ENCODE measurements at regions not wholly inside any gene's neighbourhood (a gene's known extent, or its start where the extent isn't known, plus 50 kb on each side); places are given as distances from the start of the nearest gene placed in this dataset.

DNA sequence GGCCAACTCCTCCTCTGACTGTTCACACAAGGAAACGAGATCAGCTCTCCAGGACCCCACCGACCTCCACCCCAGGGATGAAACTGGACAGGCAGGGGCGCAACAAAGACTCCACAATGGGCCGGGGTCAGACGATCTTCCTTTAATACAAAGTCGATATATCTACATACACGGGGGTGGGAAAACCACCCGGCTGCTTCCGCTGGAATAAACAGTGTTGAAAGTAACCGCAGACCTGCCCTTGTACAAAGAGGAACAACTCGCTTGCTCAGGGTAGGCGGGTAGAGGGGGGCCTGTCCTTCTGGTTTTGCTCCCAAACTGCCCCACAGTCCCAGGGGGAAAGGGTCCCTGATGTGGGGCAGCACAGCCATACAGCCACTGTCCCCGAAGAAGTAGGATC lies 135.2 kb downstream of the PTPRS start (continued):
- TF ChIP-seq SMC3 (IDR thresholded peaks at IDR 0.05; ENCODE audit: low read depth, low read length) = no peak
- TF ChIP-seq NRF1 (IDR thresholded peaks at IDR 0.05; ENCODE audit: low read depth, low read length) = no peak

- H3K4me3 ChIP-seq (ENCODE audit: low read depth in 2 of 2, low read length in 1 of 2) = no peak overlapping the region
- ChIA-PET POLR2A (no interaction called here), CTCF (no interaction called here)
- no peak overlapping the region for H3K4me2 ChIP-seq
- H3K9me2 ChIP-seq = no peaks in the 10 kb centered on the region
- no peaks in the 10 kb centered on the region for H4K20me1 ChIP-seq (ENCODE audit: insufficient read depth)
- no peaks in the 10 kb centered on the region for H3K27me3 ChIP-seq (ENCODE audit: insufficient read depth)
- peaks cover 11 to 22% of the 10 kb centered on the region in 2 experiments for H3K36me3 ChIP-seq (replicated peaks in 1 of 2; ENCODE audit: control insufficient read depth in 1 of 2, insufficient read depth in 2 of 2, low read length in 1 of 2)
- H3K79me2 ChIP-seq (ENCODE audit: insufficient read depth) = no peaks in the 10 kb centered on the region
- H3K9ac ChIP-seq = no peak overlapping the region
- DNase-seq = no peak
- peaks cover 6% of the 10 kb centered on the region; the same call in 1 of the 2 replicates for H3K9me3 ChIP-seq
- no peak for TF ChIP-seq TCF12 (IDR thresholded peaks at IDR 0.05)
- no peak for TF ChIP-seq YY1 (IDR thresholded peaks at IDR 0.05; ENCODE audit: low read depth)
- TF ChIP-seq SIN3A (IDR thresholded peaks at IDR 0.05; ENCODE audit: borderline replicate concordance, low read depth, low read length) = no peak
- TF ChIP-seq POLR2AphosphoS5 (IDR thresholded peaks at IDR 0.05; ENCODE audit: low read depth, low read length) = no peak
- TF ChIP-seq FOXM1 (IDR thresholded peaks at IDR 0.05; ENCODE audit: low read depth) = no peak
- TF ChIP-seq RFX5 (IDR thresholded peaks at IDR 0.05; ENCODE audit: low read length) = no peak
- TF ChIP-seq SMC3 (IDR thresholded peaks at IDR 0.05; ENCODE audit: low read depth, low read length) = no peak
- TF ChIP-seq NRF1 (IDR thresholded peaks at IDR 0.05; ENCODE audit: low read depth, low read length) = no peak
- TF ChIP-seq TAF1 (IDR thresholded peaks at IDR 0.05; ENCODE audit: borderline replicate concordance, low read depth, low read length) = no peak
- no peak for TF ChIP-seq FOSL2 (IDR thresholded peaks at IDR 0.05; ENCODE audit: borderline replicate concordance, low read depth)
- TF ChIP-seq RCOR1 (IDR thresholded peaks at IDR 0.05; ENCODE audit: low read length) = no peak
- no peak for TF ChIP-seq EZH2phosphoT487 (IDR thresholded peaks at IDR 0.05; ENCODE audit: borderline replicate concordance, low read depth)
- no peak for TF ChIP-seq ELF1 (IDR thresholded peaks at IDR 0.05)
- H3K27ac ChIP-seq (ENCODE audit: low read depth in 2 of 2, low read length in 1 of 2) = no peak overlapping the region
- no peaks in the 10 kb centered on the region for H3K4me1 ChIP-seq (ENCODE audit: control insufficient read depth in 1 of 2, insufficient read depth in 2 of 2, low read depth in 1 of 2, low read length in 1 of 2)
- H3F3A ChIP-seq (replicated peaks; ENCODE audit: insufficient read depth) = peaks cover 9% of the 10 kb centered on the region
- H2AFZ ChIP-seq (ENCODE audit: low read depth) = no peak overlapping the region
- WGBS (ENCODE audit: low lambda C conversion rate) = 97% methylated on average over 4 of the region's 5 CpGs
Measured at GRCh38 chr19:5204212-5204611, 136.4 kb downstream of the PTPRS start.

All from SK-N-SH (cell line).